ENCODE measurements at regions not wholly inside any gene's neighbourhood (a gene's known extent, or its start where the extent isn't known, plus 50 kb on each side); places are given as distances from the start of the nearest gene placed in this dataset.

GRCh38 chr6:105995391-105995865 is 90.7 kb upstream of the PRDM1 start (continued):
- TF ChIP-seq PBX3 (IDR thresholded peaks at IDR 0.05): no peak

- Histone ChIP-seq H3K9ac (peak overlapping the region; percentile 85), H3F3A (replicated peaks; ENCODE audit: insufficient read depth) (peaks cover 17% of the 10 kb centered on the region), H3K4me3 (ENCODE audit: low read depth in 2 of 2, low read length in 1 of 2) (peak overlapping the region; percentile 62 to 81), H3K9me3 (no peaks in the 10 kb centered on the region), H3K79me2 (ENCODE audit: insufficient read depth) (no peaks in the 10 kb centered on the region), H2AFZ (ENCODE audit: low read depth) (peak overlapping the region; percentile 85), H3K4me2 (peak overlapping the region; percentile 88), H3K27ac (ENCODE audit: low read depth in 2 of 2, low read length in 1 of 2) (peak overlapping the region; percentile 79 to 86), H3K9me2 (no peaks in the 10 kb centered on the region), H3K27me3 (ENCODE audit: insufficient read depth) (no peaks in the 10 kb centered on the region), H3K36me3 (replicated peaks in 1 of 2; ENCODE audit: control insufficient read depth in 1 of 2, insufficient read depth in 2 of 2, low read length in 1 of 2) (no peaks in the 10 kb centered on the region), H4K20me1 (ENCODE audit: insufficient read depth) (no peaks in the 10 kb centered on the region), H3K4me1 (ENCODE audit: control insufficient read depth in 1 of 2, insufficient read depth in 2 of 2, low read depth in 1 of 2, low read length in 1 of 2) (peaks cover 6 to 16% of the 10 kb centered on the region in 2 experiments; a peak in 2 of 4 replicates)
- TF ChIP-seq MAX (IDR thresholded peaks at IDR 0.05; ENCODE audit: low read depth): peak; percentile 95
- no peak for TF ChIP-seq MXI1 (IDR thresholded peaks at IDR 0.05; ENCODE audit: low read depth, low read length)
- TF ChIP-seq RFX5 (IDR thresholded peaks at IDR 0.05; ENCODE audit: low read length): no peak
- peak; percentile 3; the same call in 1 of the 2 replicates for TF ChIP-seq TAF1 (IDR thresholded peaks at IDR 0.05; ENCODE audit: borderline replicate concordance, low read depth, low read length)
- TF ChIP-seq RXRA (IDR thresholded peaks at IDR 0.05; ENCODE audit: borderline replicate concordance, low read depth): no peak
- TF ChIP-seq EZH2phosphoT487 (IDR thresholded peaks at IDR 0.05; ENCODE audit: borderline replicate concordance, low read depth): no peak
- no peak; the same call in 1 of the 2 replicates for TF ChIP-seq SIN3A (IDR thresholded peaks at IDR 0.05; ENCODE audit: borderline replicate concordance, low read depth, low read length)
- TF ChIP-seq JUND (IDR thresholded peaks at IDR 0.05): no peak
- TF ChIP-seq REST (IDR thresholded peaks at IDR 0.05; ENCODE audit: low read depth, low read length): no peak
- no peak for TF ChIP-seq IRF3 (IDR thresholded peaks at IDR 0.05; ENCODE audit: low read depth, low read length)
- no peak for TF ChIP-seq RCOR1 (IDR thresholded peaks at IDR 0.05; ENCODE audit: low read length)
- no peak for TF ChIP-seq NRF1 (IDR thresholded peaks at IDR 0.05; ENCODE audit: low read depth, low read length)
- no peak for TF ChIP-seq RAD21 (IDR thresholded peaks at IDR 0.05; ENCODE audit: low read length)
- TF ChIP-seq YY1 (IDR thresholded peaks at IDR 0.05; ENCODE audit: low read depth): no peak
- TF ChIP-seq GABPA (IDR thresholded peaks at IDR 0.05; ENCODE audit: low read depth): no peak
- TF ChIP-seq ZBTB33 (IDR thresholded peaks at IDR 0.05; ENCODE audit: borderline replicate concordance, low read depth): no peak
- TF ChIP-seq ELF1 (IDR thresholded peaks at IDR 0.05): peak; percentile 78; the same call in 1 of the 2 replicates
- peak; percentile 19; the same call in 1 of the 2 replicates for TF ChIP-seq NFIC (IDR thresholded peaks at IDR 0.05; ENCODE audit: borderline replicate concordance)
- no peak for TF ChIP-seq TCF12 (IDR thresholded peaks at IDR 0.05)
- TF ChIP-seq FOXJ3 (CRISPR knock-in tag; IDR thresholded peaks at IDR 0.05): no peak
- peak; percentile 71 for TF ChIP-seq FOSL2 (IDR thresholded peaks at IDR 0.05; ENCODE audit: borderline replicate concordance, low read depth)
- TF ChIP-seq TEAD4 (IDR thresholded peaks at IDR 0.05; ENCODE audit: borderline replicate concordance, insufficient read depth): 0 out of 2 replicates have a peak, but pooled peaks have one; percentile 38
- no peak for TF ChIP-seq CHD2 (IDR thresholded peaks at IDR 0.05; ENCODE audit: low read length, partially characterized antibody)
- ChIA-PET POLR2A (no interaction called here), CTCF (interaction anchor here (3.1 to 3.8 kb wide), 2 partner anchors 228 to 306 kb away, joined by 11 to 15 read pairs; no protein-coding TSS in a partner anchor)
- no peak for DNase-seq
- 12% methylated on average over 34 of the region's 57 CpGs for WGBS (ENCODE audit: low lambda C conversion rate)
These were observed 91.3 kb upstream of the PRDM1 start for GRCh38 chr6:105994591-105995390.
